ENCODE measurements at regions not wholly inside any gene's neighbourhood (a gene's known extent, or its start where the extent isn't known, plus 50 kb on each side); places are given as distances from the start of the nearest gene placed in this dataset.

DNA sequence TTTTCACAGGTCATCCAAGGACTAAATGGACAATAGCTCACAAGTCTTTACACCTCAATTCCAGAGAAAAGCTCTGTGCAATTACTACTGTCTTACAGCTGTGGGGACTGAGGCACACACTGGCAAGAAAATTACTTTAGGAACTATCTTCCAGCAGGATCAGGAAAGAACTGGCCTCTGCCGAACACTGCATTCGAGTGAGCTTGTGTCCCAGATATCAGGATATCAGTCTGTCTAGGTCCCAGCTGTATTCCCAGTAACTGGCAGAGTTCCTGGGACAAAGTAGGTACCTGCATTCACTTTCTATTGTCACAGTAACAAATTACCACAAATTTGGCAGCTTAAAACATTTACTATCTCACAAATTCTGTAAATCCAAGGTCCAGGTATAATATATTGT is 183.7 kb downstream of the IRS1 start:
- Histone ChIP-seq H3K4ac (ENCODE audit: low read depth, low read length) (no peak overlapping the region), H3K79me2 (ENCODE audit: insufficient read depth, low read length) (no peaks in the 10 kb centered on the region), H3T11ph (ENCODE audit: low read length) (no peak overlapping the region), H4K91ac (ENCODE audit: insufficient read length, low read depth, low read length) (no peak overlapping the region), H4K8ac (replicated peaks; ENCODE audit: insufficient read length, low read depth, low read length) (no peak overlapping the region), H3K23me2 (ENCODE audit: insufficient read length, low read depth, low read length, poor library complexity, severe bottlenecking) (no peaks in the 10 kb centered on the region), H3K9ac (ENCODE audit: extremely low read depth, insufficient read length, low read length) (no peak overlapping the region), H3K18ac (ENCODE audit: insufficient read length, low read depth, low read length) (no peak overlapping the region), H4K20me1 (ENCODE audit: control insufficient read depth, insufficient read depth, insufficient read length) (no peaks in the 10 kb centered on the region), H3K27ac (ENCODE audit: insufficient read length, low read depth, low read length) (no peak overlapping the region), H2AFZ (ENCODE audit: low read length) (no peak overlapping the region), H2BK5ac (ENCODE audit: insufficient read length, low read length) (no peak overlapping the region), H2BK120ac (ENCODE audit: low read depth, low read length, poor library complexity, severe bottlenecking) (no peak overlapping the region), H3K9me3 (ENCODE audit: control insufficient read depth, low read depth, low read length) (no peaks in the 10 kb centered on the region), H4K5ac (ENCODE audit: insufficient read length, low read depth, low read length) (no peak overlapping the region), H3K14ac (ENCODE audit: insufficient read depth, low read length) (no peak overlapping the region), H2BK15ac (ENCODE audit: low read depth, low read length) (no peak overlapping the region), H3K56ac (ENCODE audit: insufficient read length, low read depth, low read length) (no peak overlapping the region), H2AK5ac (ENCODE audit: insufficient read length, low read length) (no peak overlapping the region), H3K23ac (ENCODE audit: insufficient read length, low read depth, low read length) (no peak overlapping the region), H2BK20ac (ENCODE audit: low read depth, low read length, poor library complexity, severe bottlenecking) (no peak overlapping the region), H3K4me2 (ENCODE audit: insufficient read depth, insufficient read length, low read length) (no peak overlapping the region), H3K4me1 (ENCODE audit: insufficient read depth, low read length) (no peaks in the 10 kb centered on the region), H2BK12ac (ENCODE audit: insufficient read length, low read depth, low read length) (no peak overlapping the region), H3K27me3 (ENCODE audit: insufficient read depth, low read length) (no peaks in the 10 kb centered on the region), H3K79me1 (ENCODE audit: insufficient read depth, low read depth, low read length, poor library complexity, severe bottlenecking) (no peaks in the 10 kb centered on the region)
- WGBS (ENCODE audit: extremely low coverage, insufficient read length, low lambda C conversion rate) = no CpG with 5 or more reads among the region's 2 CpGs
- Mint-ChIP-seq H3K27ac (no peak overlapping the region), H3K36me3 (ENCODE audit: insufficient read depth in 1 of 3, low read depth in 3 of 3) (no peaks in the 10 kb centered on the region), H3K9me3 (no peaks in the 10 kb centered on the region), H3K4me1 (no peaks in the 10 kb centered on the region), H3K4me3 (no peak overlapping the region), H3K27me3 (ENCODE audit: low read depth) (no peaks in the 10 kb centered on the region)
- DNase-seq = no peak
- TF ChIP-seq, protein P1, sequence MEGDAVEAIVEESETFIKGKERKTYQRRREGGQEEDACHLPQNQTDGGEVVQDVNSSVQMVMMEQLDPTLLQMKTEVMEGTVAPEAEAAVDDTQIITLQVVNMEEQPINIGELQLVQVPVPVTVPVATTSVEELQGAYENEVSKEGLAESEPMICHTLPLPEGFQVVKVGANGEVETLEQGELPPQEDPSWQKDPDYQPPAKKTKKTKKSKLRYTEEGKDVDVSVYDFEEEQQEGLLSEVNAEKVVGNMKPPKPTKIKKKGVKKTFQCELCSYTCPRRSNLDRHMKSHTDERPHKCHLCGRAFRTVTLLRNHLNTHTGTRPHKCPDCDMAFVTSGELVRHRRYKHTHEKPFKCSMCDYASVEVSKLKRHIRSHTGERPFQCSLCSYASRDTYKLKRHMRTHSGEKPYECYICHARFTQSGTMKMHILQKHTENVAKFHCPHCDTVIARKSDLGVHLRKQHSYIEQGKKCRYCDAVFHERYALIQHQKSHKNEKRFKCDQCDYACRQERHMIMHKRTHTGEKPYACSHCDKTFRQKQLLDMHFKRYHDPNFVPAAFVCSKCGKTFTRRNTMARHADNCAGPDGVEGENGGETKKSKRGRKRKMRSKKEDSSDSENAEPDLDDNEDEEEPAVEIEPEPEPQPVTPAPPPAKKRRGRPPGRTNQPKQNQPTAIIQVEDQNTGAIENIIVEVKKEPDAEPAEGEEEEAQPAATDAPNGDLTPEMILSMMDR (conservative IDR thresholded peaks at IDR 0.05) = no peak

Measured in H9 (cell line).